ENCODE measurements at regions not wholly inside any gene's neighbourhood (a gene's known extent, or its start where the extent isn't known, plus 50 kb on each side); places are given as distances from the start of the nearest gene placed in this dataset.
"Not testable (repeated sequence)": the region's sequence is repeated elsewhere in the genome, so short reads cannot be mapped to it uniquely, and the experiment has no call there.

GRCh38 chr7:119028736-119029135 is 804.2 kb downstream of the ANKRD7 start:
- no peak overlapping the region for H3K4me3 ChIP-seq (replicated peaks in 1 of 2; ENCODE audit: low read depth in 2 of 2, low read length in 2 of 2)
- no peak for TF ChIP-seq CTCF (IDR thresholded peaks at IDR 0.05; ENCODE audit: low read depth, low read length)
- DNase-seq (ENCODE audit: low read depth in 2 of 2) = no peak

- H3K4me3 ChIP-seq (replicated peaks in 1 of 2; ENCODE audit: low read depth in 2 of 2, low read length in 2 of 2); DNase-seq (ENCODE audit: low read depth in 2 of 2): not testable (repeated sequence)
Observed at GRCh38 chr7:119032136-119032535, 807.6 kb downstream of the ANKRD7 start.

GRCh38 chr7:119033641-119034040 is 809.1 kb downstream of the ANKRD7 start:
- H3K4me3 ChIP-seq (replicated peaks in 1 of 2; ENCODE audit: low read depth in 2 of 2, low read length in 2 of 2) = no peak overlapping the region

GRCh38 chr7:119037941-119038340 is 813.4 kb downstream of the ANKRD7 start:
- TF ChIP-seq CTCF (IDR thresholded peaks at IDR 0.05; ENCODE audit: low read depth, low read length) = no peak
- no peak for DNase-seq (ENCODE audit: low read depth in 2 of 2)
- no peak overlapping the region for H3K4me3 ChIP-seq (replicated peaks in 1 of 2; ENCODE audit: low read depth in 2 of 2, low read length in 2 of 2)

More at GRCh38 chr7:119033641-119034040, 809.1 kb downstream of the ANKRD7 start:
- TF ChIP-seq CTCF (IDR thresholded peaks at IDR 0.05; ENCODE audit: low read depth, low read length) = no peak
- DNase-seq (ENCODE audit: low read depth in 2 of 2) = no peak

GRCh38 chr7:119046068-119046467 is 821.6 kb downstream of the ANKRD7 start:
- no peak for TF ChIP-seq CTCF (IDR thresholded peaks at IDR 0.05; ENCODE audit: low read depth, low read length)

GRCh38 chr7:119065966-119066365 is 841.5 kb downstream of the ANKRD7 start:
- TF ChIP-seq CTCF (IDR thresholded peaks at IDR 0.05; ENCODE audit: low read depth, low read length) = no peak
- no peak for DNase-seq (ENCODE audit: low read depth in 2 of 2)

More at GRCh38 chr7:119046068-119046467, 821.6 kb downstream of the ANKRD7 start:
- DNase-seq (ENCODE audit: low read depth in 2 of 2) = no peak
- no peak overlapping the region for H3K4me3 ChIP-seq (replicated peaks in 1 of 2; ENCODE audit: low read depth in 2 of 2, low read length in 2 of 2)

GRCh38 chr7:119086026-119086425 is 861.5 kb downstream of the ANKRD7 start:
- H3K4me3 ChIP-seq (replicated peaks in 1 of 2; ENCODE audit: low read depth in 2 of 2, low read length in 2 of 2) = no peak overlapping the region
- DNase-seq (ENCODE audit: low read depth in 2 of 2) = no peak
- TF ChIP-seq CTCF (IDR thresholded peaks at IDR 0.05; ENCODE audit: low read depth, low read length) = no peak

More at GRCh38 chr7:119065966-119066365, 841.5 kb downstream of the ANKRD7 start:
- H3K4me3 ChIP-seq (replicated peaks in 1 of 2; ENCODE audit: low read depth in 2 of 2, low read length in 2 of 2) = no peak overlapping the region
